ENCODE measurements at regions not wholly inside any gene's neighbourhood (a gene's known extent, or its start where the extent isn't known, plus 50 kb on each side); places are given as distances from the start of the nearest gene placed in this dataset.

DNA sequence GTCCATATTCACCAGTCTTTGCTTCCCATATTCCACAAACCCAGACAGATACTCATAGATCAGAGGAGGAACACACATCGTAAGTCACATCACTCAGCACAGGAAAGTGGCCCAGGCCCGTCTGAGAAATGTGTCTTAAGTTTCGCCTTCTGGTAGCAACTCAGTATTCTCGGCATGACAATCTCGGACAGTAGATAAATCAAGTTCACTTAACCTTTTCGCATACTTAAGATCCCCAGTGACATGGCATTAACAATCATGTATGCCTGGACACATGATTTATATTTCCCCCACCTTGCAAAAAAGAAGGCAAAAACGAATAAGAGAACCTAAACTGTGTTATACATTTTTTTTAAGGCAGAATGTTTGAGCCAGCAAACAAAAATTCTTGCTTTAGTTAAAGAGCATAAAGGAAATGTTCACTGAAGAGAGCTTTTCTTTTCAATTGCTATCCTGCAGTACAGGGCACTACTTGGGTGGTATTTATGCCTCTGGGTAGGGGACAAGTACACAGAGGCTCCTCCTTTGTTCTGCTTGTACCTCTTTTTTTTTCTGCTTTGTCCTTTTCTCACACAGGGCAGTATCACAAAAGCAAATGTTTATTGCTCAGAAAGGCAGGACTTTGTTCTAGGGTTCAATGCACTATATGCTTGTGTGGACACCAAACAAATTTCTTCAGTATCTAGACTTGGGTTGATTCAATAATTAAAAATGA is 360.6 kb downstream of the TDRD3 start:
- Mint-ChIP-seq H3K9me3 (peaks cover 14 to 20% of the 10 kb centered on the region in 2 donors), H3K36me3 (peaks cover 0 to 6% of the 10 kb centered on the region in 2 donors), H3K27ac (no peak overlapping the region)
- DNase-seq (ENCODE audit: low spot score in 2 of 2) = no peak
- ATAC-seq = no peak

DNA sequence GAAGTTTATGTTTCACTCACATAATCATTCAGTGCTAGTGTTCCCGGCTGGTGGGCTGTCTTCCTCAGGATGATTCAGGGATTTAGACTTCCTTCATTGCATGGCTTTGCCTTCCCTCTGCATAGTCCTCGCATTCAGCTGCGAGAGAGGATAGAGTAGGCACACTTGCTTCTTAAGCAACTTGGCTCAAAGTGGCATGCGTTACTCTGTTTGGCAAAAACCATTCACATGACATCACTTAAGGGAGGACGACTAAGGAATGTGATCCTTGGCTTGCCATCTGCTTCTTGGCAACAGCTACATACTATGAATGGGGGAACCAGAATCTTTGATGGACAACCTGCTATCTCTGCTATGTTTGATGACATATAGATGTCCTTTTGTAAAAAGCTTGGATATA is 359.3 kb downstream of the TDRD3 start:
- ATAC-seq = no peak
- Mint-ChIP-seq H3K27ac (no peak overlapping the region), H3K9me3 (peaks cover 7 to 12% of the 10 kb centered on the region in 2 donors), H3K36me3 (no peaks in the 10 kb centered on the region)
- no peak for DNase-seq (ENCODE audit: low spot score in 2 of 2)

DNA sequence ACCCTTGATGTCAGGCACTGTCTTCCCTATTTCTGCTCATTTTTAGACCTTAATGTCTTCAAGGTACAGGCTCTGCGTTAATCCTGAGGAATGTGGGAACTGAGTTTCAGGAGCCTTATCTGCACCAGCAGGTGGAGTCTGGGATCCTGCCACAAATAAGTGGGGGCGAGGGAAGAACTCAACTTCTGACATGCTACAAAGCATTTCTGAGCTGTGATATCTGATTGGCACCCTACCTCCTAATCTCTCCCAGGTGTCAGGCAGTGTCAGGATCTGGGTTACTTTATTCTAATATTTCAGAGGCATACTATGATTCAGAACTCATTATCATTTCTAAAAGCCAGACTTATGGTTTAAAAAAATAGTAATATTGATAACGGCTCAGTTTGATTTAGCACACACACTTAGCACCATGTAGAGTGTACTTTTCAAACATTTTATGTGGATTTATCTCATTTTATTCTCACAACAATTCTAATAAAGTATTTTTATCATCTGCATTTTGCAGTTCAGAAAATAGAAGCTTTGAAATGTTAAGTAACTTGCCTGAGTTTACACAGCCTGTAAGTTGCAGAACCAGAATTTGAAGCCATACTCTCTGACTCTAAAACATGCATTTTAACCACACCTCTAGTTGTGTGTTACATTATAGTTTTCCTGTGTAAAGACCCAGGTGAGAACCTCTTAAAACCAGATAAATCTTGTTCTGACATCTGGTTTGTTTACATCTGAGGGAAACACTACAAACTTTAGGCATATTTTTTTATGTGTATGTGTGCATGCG is 358.6 kb downstream of the TDRD3 start:
- Mint-ChIP-seq H3K27ac (no peak overlapping the region), H3K36me3 (no peaks in the 10 kb centered on the region), H3K9me3 (peaks cover 7% of the 10 kb centered on the region in 2 donors)
- no peak for ATAC-seq
- DNase-seq (ENCODE audit: low spot score in 2 of 2) = no peak

DNA sequence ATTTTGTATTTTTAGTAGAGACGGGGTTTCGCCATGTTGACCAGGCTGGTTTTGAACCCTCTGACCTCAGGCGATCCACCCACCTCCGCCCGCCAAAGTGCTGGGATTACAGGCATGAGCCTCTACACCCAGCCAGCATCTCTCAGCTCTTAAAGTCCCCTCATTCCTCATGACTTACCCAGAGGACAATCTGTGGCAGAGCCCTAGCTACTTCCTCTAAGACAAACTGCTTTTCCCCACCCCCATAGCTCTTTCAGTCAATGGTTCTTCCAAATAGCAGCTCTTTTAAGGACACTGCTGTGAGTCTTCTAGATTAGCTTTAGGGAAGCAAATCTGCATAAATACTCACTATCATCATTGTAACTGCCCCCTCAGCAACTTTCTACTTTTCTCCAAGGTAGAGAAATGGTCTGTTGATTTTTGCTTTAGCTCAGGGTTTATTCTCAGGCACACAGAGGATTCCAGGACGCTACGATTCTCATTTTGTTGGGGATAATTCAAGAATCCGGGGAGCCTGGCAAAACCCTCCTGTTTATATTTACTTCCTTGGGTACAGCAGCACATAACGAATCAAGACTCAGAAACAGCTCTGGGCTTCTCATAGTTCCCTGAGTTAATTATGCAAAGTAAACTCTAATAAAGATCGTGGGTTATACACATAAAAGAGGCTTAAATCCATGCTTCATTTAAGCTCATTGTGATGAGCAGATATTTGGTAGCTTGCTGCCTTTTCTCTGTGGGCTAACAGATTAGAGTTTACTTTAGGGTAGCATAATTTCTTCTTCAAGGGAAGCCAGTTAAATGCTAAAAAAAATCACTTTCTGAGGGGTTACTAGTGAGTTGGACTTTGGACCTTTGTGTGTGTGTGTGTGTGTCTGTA is 357.4 kb downstream of the TDRD3 start:
- ATAC-seq = no peak
- Mint-ChIP-seq H3K27ac (no peak overlapping the region), H3K9me3 (peaks cover 7% of the 10 kb centered on the region in 2 donors), H3K36me3 (no peaks in the 10 kb centered on the region)
- no peak for DNase-seq (ENCODE audit: low spot score in 2 of 2)

DNA sequence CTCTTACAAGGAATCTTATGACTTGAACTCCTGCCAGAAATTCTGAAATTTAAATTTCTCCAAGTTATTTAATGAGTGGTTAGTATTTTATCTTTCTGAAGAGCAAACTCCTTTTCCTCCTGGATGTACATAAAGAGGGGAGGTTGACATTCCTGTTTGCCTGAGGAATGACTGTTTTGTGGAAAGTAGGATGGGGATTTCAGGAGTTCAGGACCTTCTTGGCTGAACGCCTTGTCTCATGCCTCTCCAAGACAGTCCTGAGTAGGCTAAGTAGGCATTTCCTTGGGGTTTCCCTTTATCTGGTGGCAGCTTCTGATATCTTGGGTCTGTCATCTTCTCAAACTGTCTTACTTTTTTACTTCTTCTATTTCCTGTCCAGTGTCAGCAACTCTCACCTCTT is 356.6 kb downstream of the TDRD3 start:
- Mint-ChIP-seq H3K9me3 (peaks cover 7% of the 10 kb centered on the region in 2 donors), H3K36me3 (no peaks in the 10 kb centered on the region), H3K27ac (no peak overlapping the region)
- no peak for ATAC-seq
- DNase-seq (ENCODE audit: low spot score in 2 of 2) = no peak

DNA sequence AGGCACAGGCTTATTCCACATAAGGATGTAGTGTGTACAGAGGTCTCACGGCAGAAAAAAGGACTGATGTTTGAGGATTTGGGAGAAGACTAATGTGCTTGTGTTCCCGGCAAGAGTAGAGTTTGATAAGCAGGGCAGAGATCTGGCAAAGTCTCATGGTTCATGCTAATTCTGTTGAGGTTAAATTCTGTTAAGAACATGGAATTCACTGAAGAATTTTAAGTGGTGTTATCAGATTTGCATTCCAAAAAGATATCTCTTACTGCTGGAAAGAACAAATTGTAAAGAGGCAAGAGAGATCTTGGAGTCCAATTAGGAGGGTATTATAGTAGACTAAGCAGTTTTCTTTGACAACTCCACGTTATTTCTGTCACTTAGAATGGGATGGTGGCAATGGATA is 348.3 kb downstream of the TDRD3 start:
- ATAC-seq (no peak), DNase-seq (ENCODE audit: low spot score in 2 of 2) (no peak)
- Mint-ChIP-seq H3K27ac (no peak overlapping the region), H3K36me3 (peaks cover 0 to 9% of the 10 kb centered on the region in 2 donors), H3K9me3 (peaks cover 14% of the 10 kb centered on the region in 2 donors)

DNA sequence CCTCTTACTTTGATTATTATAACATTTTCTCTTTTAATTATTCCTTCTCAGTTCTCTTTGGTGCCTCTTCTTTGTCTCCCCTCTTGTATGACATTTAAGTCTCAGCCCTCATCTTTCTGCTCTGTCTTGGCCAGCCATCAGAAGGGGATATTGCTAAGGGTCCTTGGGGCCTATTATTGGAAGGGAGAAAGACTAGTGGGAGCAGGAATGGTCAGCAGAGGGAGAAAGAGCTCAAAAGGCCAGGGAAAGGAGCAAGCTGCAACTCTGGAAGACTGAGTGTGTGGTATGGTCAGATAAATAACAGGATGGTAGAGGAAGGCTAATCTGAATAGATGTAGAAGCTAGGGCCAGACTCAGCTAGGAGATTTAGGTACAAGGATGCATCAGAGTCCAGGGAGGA is 336.9 kb downstream of the TDRD3 start:
- Mint-ChIP-seq H3K27ac (no peak overlapping the region), H3K9me3 (peaks cover 5 to 13% of the 10 kb centered on the region in 2 donors), H3K36me3 (no peaks in the 10 kb centered on the region)
- no peak for DNase-seq (ENCODE audit: low spot score in 2 of 2)
- ATAC-seq = no peak

DNA sequence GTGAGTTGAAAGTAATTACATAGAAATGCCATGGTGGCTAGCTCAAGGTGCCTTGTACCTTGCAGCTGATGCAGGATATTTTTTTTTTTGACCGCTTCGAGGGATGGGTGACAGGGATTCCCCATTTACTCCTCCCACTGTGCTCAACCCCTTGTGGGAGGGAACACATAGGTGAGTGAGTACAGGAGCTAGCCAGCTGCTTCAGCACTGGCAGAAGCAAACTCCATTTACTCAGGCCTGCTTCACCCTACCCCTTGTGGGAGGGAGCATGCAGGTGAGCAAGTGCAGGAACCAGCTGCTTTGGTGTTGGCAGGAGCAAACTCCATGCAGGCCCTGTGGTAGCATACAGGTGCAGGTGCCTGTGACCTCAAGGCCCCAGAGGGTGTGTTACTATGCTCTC is 330.1 kb downstream of the TDRD3 start:
- DNase-seq (ENCODE audit: low spot score in 2 of 2) = no peak
- ATAC-seq = no peak
- Mint-ChIP-seq H3K27ac (no peak overlapping the region), H3K36me3 (no peaks in the 10 kb centered on the region), H3K9me3 (peaks cover 3 to 4% of the 10 kb centered on the region in 2 donors)

DNA sequence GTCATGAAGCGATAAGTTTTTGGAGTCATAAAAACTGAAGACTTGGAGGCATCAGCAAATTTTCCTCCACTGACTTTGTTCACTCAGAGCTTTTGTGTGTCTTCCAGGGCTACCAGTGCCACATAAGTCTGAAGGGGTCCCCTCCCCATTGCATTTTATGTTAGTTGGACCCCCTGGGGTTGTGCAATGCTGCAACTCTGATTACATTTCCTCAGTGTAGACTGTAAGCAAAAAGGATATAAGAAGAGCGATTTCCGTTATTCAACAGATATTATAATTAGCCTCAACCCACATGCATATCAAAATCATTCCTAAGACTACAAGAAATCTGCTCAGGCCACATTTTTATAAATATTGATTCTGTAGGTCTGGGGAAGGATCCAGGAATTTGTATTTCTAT is 324.0 kb downstream of the TDRD3 start:
- DNase-seq (ENCODE audit: low spot score in 2 of 2) = no peak
- H3K9me3 Mint-ChIP-seq = peaks cover 4 to 6% of the 10 kb centered on the region in 2 donors
- H3K27ac Mint-ChIP-seq = no peak overlapping the region
- ATAC-seq = no peak
- no peaks in the 10 kb centered on the region for H3K36me3 Mint-ChIP-seq

DNA sequence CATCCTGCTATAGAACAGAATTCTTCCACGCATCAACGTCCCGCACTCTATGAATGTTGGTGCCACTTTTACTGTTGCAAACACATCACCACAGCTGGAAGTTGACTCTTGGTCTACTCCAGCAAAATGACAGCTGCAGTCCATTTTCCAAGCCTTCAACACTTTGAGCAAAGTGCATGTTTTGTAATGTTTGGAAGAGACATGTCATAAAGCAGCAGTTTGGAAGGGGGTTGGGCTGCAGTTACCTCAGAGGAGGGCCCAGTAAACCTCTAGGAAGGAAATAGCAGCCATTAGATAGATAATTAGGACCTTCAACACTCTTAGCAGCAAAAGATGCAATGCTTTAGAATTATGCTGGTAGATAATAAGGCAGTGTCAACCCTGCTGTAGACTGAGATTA is 323.6 kb downstream of the TDRD3 start:
- H3K27ac Mint-ChIP-seq = no peak overlapping the region
- H3K9me3 Mint-ChIP-seq = peaks cover 4 to 6% of the 10 kb centered on the region in 2 donors
- no peak for ATAC-seq
- DNase-seq (ENCODE audit: low spot score in 2 of 2) = no peak
- H3K36me3 Mint-ChIP-seq = no peaks in the 10 kb centered on the region

DNA sequence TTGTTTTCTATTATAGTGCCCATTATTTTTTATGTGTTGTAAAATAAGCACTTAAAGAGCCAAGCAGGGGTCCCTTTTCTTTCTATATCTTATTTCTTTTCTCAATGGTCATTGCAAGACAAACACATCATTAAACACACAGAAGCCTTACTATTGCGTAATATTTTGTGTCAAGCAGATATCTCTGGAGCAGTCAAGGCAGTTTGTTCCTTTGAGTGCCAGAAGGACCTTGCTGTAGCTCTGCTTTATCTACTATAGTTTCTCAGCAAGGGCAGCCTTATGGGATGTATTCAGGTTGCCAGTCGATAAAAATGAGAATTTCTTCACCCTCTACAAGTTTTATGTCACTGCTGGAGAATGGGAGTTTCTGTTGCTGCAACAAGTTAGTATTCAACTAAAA is 319.3 kb downstream of the TDRD3 start:
- Mint-ChIP-seq H3K36me3 (no peaks in the 10 kb centered on the region), H3K9me3 (peaks cover 3 to 4% of the 10 kb centered on the region in 2 donors), H3K27ac (no peak overlapping the region)
- no peak for DNase-seq (ENCODE audit: low spot score in 2 of 2)
- ATAC-seq = no peak

DNA sequence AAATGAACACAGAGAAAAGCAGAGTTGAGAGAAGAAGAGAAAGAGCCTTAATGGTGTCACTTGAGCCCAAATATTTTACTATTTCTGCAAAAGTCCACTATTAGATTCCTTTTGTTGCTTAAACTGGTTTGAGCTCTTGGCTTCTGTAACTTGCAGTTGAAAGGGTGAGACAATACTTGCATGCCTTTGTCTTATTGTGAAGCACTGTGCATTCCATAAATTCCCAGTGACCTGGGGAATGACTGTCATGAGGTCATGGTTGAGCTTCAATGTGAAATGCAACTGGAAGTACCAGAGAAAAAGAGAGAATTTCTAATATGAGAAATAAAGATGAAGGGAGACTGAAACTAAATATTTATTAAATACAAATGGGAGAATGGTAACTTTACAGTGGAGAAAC is 310.9 kb downstream of the TDRD3 start:
- no peak for ATAC-seq
- no peak for DNase-seq (ENCODE audit: low spot score in 2 of 2)
- H3K9me3 Mint-ChIP-seq = peaks cover 5 to 14% of the 10 kb centered on the region in 2 donors
- H3K27ac Mint-ChIP-seq = no peak overlapping the region
- H3K36me3 Mint-ChIP-seq = peaks cover 0 to 5% of the 10 kb centered on the region in 2 donors

DNA sequence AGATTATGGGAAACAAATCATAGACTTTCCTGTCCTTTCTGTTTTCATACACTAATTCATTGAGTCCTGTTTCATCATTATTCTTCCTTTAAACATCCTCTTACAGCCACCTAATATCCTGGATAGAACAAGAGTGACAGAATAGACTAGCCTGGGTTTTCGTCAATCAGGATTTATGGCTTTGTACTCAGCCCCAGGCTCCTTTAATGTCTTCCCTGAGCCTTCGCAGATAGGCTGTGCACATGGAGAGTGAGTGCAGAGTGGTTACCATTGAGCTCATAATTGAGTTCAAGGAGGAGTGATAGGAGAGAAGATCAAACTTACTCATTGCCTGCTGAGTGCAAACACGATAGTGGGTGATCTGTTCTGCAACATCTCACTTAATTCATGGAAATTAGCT is 304.9 kb downstream of the TDRD3 start:
- no peaks in the 10 kb centered on the region for H3K36me3 Mint-ChIP-seq
- DNase-seq (ENCODE audit: low spot score in 2 of 2) (no peak), ATAC-seq (no peak)
- peaks cover 3 to 13% of the 10 kb centered on the region in 2 donors for H3K9me3 Mint-ChIP-seq
- H3K27ac Mint-ChIP-seq = no peak overlapping the region

DNA sequence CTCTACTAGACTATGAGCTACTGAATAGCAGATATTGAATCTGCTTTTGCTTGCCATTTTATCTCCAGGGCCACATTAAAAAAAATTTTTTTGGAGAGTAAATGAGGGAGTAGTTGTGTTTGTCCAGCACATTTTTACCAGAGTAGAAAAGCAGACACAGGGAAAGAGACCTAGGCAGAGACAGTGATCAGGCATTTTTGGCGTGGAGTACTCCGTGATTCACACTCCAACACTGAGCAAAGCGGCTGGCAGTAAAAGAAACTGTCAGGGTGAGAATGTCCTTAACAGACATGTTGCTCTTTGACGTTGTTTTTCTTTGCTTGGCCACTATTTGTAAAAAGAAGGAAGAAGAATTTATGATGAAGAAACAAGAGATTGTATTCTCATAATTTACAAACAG is 304.0 kb downstream of the TDRD3 start:
- no peak overlapping the region for H3K27ac Mint-ChIP-seq
- H3K9me3 Mint-ChIP-seq = peaks cover 3 to 13% of the 10 kb centered on the region in 2 donors
- no peak for DNase-seq (ENCODE audit: low spot score in 2 of 2)
- no peak for ATAC-seq
- H3K36me3 Mint-ChIP-seq = no peaks in the 10 kb centered on the region

DNA sequence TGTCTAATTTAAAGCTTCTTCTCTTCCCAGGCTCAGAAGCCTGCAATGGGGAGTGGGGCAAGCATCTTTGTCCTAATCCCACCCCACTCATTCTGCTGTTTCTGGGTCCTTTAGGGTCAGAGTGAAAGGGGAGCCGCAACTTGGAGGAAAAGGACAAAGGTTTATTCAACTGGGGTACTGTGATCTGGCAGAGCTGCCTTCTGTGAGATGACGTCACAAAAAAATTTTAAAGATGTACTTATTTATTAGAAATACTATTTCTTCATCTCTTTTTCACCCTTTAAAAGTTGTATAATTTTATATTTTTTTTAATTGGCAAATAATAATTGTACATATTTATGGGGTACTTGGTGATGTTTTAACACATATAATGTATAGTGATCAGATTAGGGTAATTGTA is 302.6 kb downstream of the TDRD3 start:
- Mint-ChIP-seq H3K36me3 (no peaks in the 10 kb centered on the region), H3K9me3 (peaks cover 3 to 13% of the 10 kb centered on the region in 2 donors), H3K27ac (no peak overlapping the region)
- ATAC-seq (no peak), DNase-seq (ENCODE audit: low spot score in 2 of 2) (no peak)

DNA sequence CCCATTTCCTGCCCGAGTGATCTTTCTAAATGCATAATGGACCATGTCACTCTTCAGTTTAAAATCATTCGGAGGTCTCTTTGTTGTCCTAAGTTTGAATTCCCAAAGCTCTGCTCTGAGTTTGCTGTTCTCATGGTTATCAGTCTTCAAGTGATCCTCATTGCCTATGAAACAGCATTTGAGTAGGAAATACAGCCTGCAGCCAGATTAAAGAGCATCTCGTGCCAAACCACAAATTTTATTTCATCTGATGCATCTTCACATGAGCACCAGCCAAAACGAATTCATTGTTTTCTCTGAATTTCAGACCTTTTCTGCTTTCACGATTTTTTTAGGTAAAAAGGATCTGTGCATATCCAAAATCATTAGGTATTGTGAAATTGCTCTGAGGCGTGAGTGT is 299.6 kb downstream of the TDRD3 start:
- Mint-ChIP-seq H3K9me3 (peaks cover 0 to 10% of the 10 kb centered on the region in 2 donors), H3K27ac (no peak overlapping the region), H3K36me3 (no peaks in the 10 kb centered on the region)
- DNase-seq (ENCODE audit: low spot score in 2 of 2) = no peak
- ATAC-seq = no peak

DNA sequence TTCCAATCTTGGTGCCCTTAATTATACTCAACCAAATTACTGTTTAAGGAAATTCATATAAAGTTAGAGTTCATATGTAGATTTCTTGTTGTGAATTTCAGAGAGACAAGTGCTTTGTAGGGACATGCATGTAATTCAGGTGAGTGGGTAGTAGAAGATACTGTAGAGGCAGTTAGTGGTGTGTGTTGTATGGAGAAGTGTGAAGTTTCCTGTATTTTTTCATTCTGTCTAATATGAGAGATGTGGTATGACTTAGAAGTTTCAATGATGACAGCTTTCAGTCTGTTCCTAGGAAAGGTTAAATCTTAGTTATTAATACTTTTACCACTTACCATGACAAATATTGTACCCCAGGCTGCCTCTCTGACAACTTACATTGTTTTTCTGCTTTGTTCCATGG is 294.2 kb downstream of the TDRD3 start:
- Mint-ChIP-seq H3K27ac (no peak overlapping the region), H3K36me3 (no peaks in the 10 kb centered on the region), H3K9me3 (peaks cover 9% of the 10 kb centered on the region in 2 donors)
- DNase-seq (ENCODE audit: low spot score in 2 of 2) (no peak), ATAC-seq (peak in 1 of 2 donors; percentile 66)
